Epithelial cell of proximal tubule (primary cell): ENCODE measurements at regions not wholly inside any gene's neighbourhood (a gene's known extent, or its start where the extent isn't known, plus 50 kb on each side); places are given as distances from the start of the nearest gene placed in this dataset.

Experiments used
- DNase-seq: peaks from one replicate; pipeline ENCODE4 v3.0.0-alpha.2; 2011; ENCODE audit warnings: low read depth
- H3K4me3 ChIP-seq: 2 replicates; pipeline ENCODE4 v1.5.1; 2011; ENCODE audit warnings: low read depth, mild to moderate bottlenecking, low read length
- TF ChIP-seq, protein P1 (sequence below): conservative IDR thresholded peaks from 2 replicates; pipeline ENCODE4 v1.5.1; 2012; ENCODE audit warnings: low read depth, mild to moderate bottlenecking, low read length

GRCh38 chr16:49089039-49089438, 192.6 kb downstream of the CBLN1 start:
- TF ChIP-seq, protein P1, sequence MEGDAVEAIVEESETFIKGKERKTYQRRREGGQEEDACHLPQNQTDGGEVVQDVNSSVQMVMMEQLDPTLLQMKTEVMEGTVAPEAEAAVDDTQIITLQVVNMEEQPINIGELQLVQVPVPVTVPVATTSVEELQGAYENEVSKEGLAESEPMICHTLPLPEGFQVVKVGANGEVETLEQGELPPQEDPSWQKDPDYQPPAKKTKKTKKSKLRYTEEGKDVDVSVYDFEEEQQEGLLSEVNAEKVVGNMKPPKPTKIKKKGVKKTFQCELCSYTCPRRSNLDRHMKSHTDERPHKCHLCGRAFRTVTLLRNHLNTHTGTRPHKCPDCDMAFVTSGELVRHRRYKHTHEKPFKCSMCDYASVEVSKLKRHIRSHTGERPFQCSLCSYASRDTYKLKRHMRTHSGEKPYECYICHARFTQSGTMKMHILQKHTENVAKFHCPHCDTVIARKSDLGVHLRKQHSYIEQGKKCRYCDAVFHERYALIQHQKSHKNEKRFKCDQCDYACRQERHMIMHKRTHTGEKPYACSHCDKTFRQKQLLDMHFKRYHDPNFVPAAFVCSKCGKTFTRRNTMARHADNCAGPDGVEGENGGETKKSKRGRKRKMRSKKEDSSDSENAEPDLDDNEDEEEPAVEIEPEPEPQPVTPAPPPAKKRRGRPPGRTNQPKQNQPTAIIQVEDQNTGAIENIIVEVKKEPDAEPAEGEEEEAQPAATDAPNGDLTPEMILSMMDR = no peak
- no peak for DNase-seq
- no peak overlapping the region for H3K4me3 ChIP-seq

DNA sequence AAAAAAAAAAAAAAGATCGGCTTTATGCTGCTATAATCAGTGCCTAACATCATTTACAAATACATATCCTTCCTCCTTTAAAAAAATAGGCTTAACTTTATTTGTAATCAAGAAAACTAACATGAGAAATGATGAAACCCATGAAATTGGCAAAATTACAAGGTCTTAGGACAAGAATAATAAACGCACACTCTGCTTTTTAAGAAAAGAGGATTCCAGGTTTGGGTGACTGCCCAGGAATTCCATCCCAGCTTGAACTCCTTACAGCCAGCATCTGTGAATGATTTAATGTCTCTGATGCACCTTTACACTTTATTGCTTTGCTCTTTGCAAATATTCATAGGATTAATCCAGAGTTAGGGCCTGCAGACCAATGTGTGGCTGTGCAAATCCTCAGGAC, 196.0 kb downstream of the CBLN1 start:
- DNase-seq = no peak
- TF ChIP-seq, protein P1 = no peak
- no peak overlapping the region for H3K4me3 ChIP-seq

DNA sequence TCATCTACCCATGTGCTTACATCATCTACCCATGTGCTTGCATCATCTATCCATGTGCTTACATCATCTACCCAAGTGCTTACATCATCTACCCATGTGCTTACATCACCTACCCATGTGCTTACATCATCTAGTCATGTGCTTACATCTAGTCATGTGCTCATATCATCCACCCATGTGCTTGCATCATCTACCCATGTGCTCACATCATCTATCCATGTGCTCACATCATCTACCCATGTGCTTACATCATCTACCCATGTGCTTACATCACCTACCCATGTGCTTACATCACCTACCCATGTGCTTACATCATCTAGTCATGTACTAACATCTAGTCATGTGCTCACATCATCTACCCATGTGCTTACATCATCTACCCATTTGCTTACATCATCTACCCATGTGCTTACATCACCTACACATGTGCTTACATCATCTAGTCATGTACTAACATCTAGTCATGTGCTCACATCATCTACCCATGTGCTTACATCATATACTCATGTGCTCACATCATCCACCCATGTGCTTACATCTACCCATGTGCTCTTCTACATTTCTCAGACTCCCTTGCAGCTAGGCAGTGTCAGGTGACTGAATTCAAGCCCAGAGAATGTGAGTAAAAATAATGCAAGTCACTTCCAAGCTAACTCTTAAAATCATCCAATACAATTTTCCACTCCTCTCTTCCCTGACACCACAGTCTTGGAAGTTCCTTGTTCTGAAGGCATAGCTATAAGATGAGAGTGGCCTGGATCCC, 196.8 kb downstream of the CBLN1 start:
- no peak for DNase-seq
- no peak overlapping the region for H3K4me3 ChIP-seq
- TF ChIP-seq, protein P1 = no peak

DNA sequence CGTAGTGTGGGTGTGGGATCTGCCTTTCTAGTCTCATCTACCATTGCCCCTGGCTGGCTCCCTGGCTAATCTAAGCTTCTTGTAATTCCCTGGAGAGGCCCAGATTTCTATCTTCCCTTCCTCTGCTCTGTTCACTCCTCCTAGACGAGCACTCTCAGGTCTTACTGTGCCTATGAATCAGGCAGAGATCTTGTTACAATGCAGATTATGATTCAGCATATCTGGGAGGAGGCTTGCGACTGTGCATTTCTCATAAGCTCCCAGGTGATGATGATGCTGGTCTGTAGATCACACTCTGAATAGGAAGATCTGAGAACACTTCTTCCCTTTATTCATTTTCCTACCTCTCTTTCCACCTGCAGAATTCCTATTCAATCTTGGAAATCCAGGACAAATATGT, 200.1 kb downstream of the CBLN1 start:
- TF ChIP-seq, protein P1 = no peak
- no peak overlapping the region for H3K4me3 ChIP-seq
- DNase-seq = no peak

DNA sequence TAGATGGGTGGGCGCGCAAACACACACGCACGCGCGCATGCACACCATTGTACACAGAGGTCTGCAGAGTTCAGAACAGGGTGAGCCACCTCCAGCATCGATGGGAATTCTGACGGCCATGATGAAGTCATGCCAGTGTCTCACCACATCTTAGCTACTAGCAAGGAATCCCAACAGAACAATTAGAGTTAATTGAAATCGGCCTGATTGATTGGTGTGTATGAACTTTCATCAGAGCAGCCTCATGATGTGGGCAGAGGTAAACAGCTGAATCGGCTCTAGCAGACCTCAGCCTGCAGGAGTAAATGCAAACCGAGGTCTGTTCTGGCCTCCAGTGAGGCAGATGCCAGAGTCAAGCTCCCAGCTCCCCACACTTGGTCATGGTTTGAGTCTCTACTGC, 200.6 kb downstream of the CBLN1 start:
- TF ChIP-seq, protein P1 = no peak
- H3K4me3 ChIP-seq = no peak overlapping the region
- DNase-seq = no peak

DNA sequence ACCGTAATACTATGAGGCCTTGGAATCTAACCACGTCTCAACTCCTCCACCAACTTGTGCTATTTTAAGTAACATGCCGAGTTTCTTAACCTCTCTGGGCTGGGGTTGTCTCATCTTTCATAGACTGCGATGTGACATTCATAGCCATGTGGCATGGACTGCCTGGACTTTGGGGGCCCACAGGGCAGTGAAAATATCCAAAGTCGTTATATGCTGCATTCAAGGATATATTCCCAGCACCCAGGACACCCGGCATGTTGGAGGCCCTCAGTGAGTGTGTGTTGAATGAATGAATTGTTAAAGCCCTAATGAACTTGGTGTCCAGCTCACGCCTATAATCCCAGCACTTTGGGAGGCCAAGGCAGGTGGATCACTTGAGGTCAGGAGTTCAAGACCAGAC, 203.1 kb downstream of the CBLN1 start:
- DNase-seq = no peak
- no peak overlapping the region for H3K4me3 ChIP-seq
- TF ChIP-seq, protein P1 = no peak

- DNase-seq = no peak
- H3K4me3 ChIP-seq = no peak overlapping the region
- TF ChIP-seq, protein P1 = no peak
Observed at GRCh38 chr16:49078104-49078503, 203.5 kb downstream of the CBLN1 start.
